HG02981 (cell line): ENCODE measurements at regions not wholly inside any gene's neighbourhood (a gene's known extent, or its start where the extent isn't known, plus 50 kb on each side); places are given as distances from the start of the nearest gene placed in this dataset.

ENCODE experiments used
- ATAC-seq: cut with Tn5 transposase; IDR thresholded peaks from one replicate; pipeline ENCODE4 v1.9.1; 2021; ENCODE audit warnings: mild to moderate bottlenecking, moderate library complexity; ENCODE audit not compliant: unreplicated experiment

DNA sequence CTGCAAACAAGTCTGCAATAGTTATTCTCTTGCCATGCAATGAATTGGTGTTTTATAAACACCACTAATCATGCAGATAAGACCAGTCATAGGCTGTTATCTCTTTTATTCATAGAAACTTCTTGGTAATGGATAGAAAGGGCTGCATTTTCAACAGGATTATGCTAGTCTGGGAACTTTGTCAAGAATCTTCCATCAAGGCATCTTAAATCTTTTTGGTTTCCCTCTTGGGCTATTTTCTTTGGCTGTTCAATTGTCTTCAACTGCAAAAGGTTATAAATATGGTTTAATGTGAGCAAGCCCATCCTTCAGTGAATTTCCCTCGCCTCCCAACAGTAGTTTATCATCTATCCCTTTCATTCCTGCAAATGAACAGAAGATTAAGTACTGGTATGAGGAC is 59.0 kb upstream of the MINAR1 start:
- ATAC-seq, result no peak

DNA sequence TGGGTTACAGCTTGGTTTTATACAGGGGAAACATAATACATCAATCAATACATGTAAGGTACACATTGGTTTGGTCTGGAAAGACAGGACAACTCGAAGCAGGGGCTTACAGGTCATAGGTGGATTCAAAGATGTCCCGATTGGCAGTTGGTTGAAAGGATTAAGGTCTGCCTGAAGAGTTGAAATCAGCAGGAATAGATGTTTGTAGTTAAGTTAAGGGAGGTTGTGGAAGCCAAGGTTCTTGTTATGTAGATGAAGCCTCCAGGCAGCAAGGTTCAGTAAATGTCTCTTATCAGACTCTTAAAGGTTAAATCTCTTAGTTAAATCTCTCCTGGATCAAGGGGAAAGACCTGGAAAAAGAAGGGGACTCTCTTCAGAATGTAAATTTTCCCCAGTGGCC is 58.4 kb upstream of the MINAR1 start:
- ATAC-seq, result no peak

DNA sequence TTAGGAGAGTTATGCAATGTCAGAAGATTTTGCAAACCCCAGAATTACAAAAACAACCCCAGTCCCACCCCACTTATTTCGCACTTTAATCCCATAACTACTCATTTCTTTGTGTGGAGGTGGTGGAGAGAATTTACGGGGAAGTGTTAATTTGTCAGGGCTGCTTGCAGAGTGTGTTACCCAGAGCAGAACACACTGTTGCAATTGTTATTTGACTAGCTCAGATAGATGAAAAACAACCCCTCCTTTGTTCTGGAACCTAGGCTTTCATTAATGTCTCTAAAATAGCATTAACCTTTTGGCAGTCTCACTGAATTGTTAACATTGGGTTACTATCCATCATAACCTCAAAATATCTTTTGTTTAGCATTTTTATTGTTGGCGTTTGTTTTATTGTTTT is 55.8 kb upstream of the MINAR1 start:
- ATAC-seq, result no peak

DNA sequence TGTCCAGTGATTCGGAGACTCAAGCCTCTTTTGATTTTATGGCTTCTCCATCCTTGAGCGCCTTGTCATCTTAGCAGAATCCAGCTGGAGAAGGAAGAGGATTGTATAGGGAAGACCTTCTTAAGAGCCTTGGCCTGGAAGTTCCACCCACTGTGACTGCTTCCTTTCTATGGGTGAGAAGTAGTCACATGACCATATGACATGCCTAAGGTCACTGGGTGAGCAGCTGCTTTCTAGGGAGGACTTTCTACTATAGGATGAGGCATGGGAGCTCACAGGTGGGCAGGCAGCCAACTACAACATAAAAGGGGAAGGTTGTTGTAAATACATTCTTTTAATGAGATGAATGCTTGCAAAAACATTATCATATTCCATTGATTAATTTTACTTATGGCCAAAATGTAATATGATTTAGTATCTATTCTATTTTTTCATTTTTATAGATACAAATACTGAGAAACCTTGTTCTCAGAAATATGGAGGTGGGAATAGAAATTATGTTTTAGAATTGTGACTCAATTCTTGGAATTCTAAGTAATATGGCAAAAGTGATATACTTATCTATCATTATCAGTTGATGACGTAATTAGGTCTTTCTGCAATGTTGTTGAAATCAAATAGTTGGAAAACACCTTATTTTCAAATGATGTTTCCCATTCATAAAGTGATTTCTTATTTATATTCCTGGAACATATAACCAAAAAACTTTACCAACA is 53.6 kb upstream of the MINAR1 start:
- no peak for ATAC-seq

DNA sequence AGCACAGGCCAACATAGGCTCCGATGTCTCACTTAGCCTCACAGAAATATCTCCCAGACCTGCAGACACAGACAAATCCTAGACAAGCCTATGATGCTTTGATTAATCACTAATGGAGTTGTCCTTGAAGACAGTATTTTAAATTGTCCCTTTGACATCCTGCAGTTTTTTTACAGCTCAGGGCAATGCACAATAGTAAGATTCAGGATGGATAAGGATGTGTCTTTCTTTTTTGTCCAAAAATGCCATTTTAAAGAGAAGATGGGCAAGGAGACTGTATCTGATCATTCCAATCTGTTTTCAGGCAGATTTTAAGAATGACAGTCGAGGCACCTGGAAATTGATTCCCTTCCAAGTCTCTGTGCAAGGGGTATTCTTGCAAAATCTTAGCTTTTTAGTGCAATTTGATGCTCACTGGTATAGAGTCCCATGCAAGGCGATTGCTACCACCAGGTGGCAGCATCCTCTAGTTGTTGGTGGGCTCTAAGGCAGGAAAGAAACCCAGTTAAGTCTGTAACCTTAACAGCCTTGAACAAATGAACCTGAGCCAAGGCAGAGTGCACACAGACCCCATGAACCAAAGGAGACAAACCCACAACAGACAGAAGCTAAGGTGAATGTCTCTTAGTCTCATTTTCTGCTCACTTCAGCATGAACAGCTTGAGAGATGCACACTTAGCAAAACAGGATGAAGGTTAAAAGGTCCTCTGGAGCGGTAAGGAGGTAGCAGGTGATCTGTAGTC is 51.2 kb upstream of the MINAR1 start:
- ATAC-seq, result peak; percentile 84

DNA sequence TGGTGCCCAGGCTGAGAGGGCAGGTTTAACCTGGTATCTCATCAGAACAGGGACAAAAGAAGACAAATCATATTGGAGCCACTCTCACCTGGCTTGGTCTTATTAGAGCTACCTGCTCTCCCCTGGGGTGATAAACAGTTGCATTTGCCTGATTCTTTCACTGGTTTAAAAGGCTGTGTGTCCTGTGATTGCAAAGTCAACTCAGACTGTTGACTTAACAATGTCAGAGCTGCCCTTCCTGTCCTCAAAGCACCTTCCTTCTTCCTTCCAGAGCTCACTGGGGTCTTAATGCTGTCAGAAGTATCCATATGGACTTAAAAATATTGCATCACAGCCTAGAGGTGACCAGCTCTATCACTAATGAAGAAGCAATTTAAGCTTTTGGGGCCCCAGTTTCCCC is 50.5 kb upstream of the MINAR1 start:
- no peak for ATAC-seq
